Lower leg skin (tissue), 4 donors: ENCODE measurements at regions not wholly inside any gene's neighbourhood (a gene's known extent, or its start where the extent isn't known, plus 50 kb on each side); places are given as distances from the start of the nearest gene placed in this dataset.

Experiments
- DNase-seq, 2 donors: peaks; one replicate each; pipeline ENCODE4 v3.0.0-alpha.2; 2019; ENCODE audit warnings: low spot score in 2 of 2
- H3K4me3 ChIP-seq: fragments of 200-600 bp; sonication (generic); 2 replicates; pipeline ENCODE4 v1.5.1; 2017; ENCODE audit warnings: mild to moderate bottlenecking, low read depth; ENCODE audit not compliant: poor library complexity, severe bottlenecking
- CTCF ChIP-seq, 3 donors: fragments of 450-650 bp; IDR thresholded peaks; one replicate each; pipeline ENCODE4 v1.5.1; 2016; ENCODE audit warnings: antibody characterized with exemption in 3 of 3, mild to moderate bottlenecking in 3 of 3, moderate library complexity in 2 of 3
- POLR2A ChIP-seq, 2 donors: fragments of 450-650 bp; IDR thresholded peaks; one replicate each; pipeline ENCODE4 v1.6.1; 2016 to 2017; ENCODE audit warnings: antibody characterized with exemption in 2 of 2, mild to moderate bottlenecking in 1 of 2, moderate library complexity in 1 of 2
- WGBS, 2 donors: methylation state at CpG; one replicate each; pipeline ENCODE4 v1.1.5; 2018; 5-methylcytosine and 5-hydroxymethylcytosine counted together
- intact Hi-C: fragments of 100-400 bp; cut with DNase I; formaldehyde crosslinking; loops from one replicate; pipeline ENCODE4 v1.15.0; 2023; ENCODE audit warnings: low total_unique reads

GRCh38 chr11:70512716-70513115 is 114.4 kb downstream of the CTTN start:
- no peak for DNase-seq
- intact Hi-C loops, result no loop called here
- TF ChIP-seq POLR2A (IDR thresholded peaks at IDR 0.05) (no peak), CTCF (IDR thresholded peaks at IDR 0.05) (no peak)
- no peak overlapping the region for H3K4me3 ChIP-seq

GRCh38 chr11:70517203-70517602 is 118.9 kb downstream of the CTTN start:
- intact Hi-C loops, result no loop called here
- no peak overlapping the region for H3K4me3 ChIP-seq
- TF ChIP-seq POLR2A (IDR thresholded peaks at IDR 0.05) (no peak), CTCF (IDR thresholded peaks at IDR 0.05) (no peak)
- 86 to 87% methylated on average over 7 of the region's 7 CpGs for WGBS, 2 donors
- DNase-seq, result no peak

- no peak for DNase-seq
- WGBS, 2 donors, result 62 to 71% methylated on average over 22 of the region's 22 CpGs
- TF ChIP-seq POLR2A (IDR thresholded peaks at IDR 0.05) (no peak), CTCF (IDR thresholded peaks at IDR 0.05) (no peak)
- no peak overlapping the region for H3K4me3 ChIP-seq
- intact Hi-C loops, result no loop called here
Observed at GRCh38 chr11:70517988-70518907, 119.9 kb downstream of the CTTN start.

- 81% methylated on average over 8 of the region's 8 CpGs for WGBS, 2 donors
- intact Hi-C loops, result no loop called here
- DNase-seq, result no peak
- TF ChIP-seq POLR2A (IDR thresholded peaks at IDR 0.05) (no peak), CTCF (IDR thresholded peaks at IDR 0.05) (no peak)
- H3K4me3 ChIP-seq, result no peak overlapping the region
Observed at GRCh38 chr11:70519117-70519516, 120.8 kb downstream of the CTTN start.

GRCh38 chr11:70521475-70522308 is 123.4 kb downstream of the CTTN start:
- intact Hi-C loops, result no loop called here
- H3K4me3 ChIP-seq, result no peak overlapping the region
- no peak for TF ChIP-seq POLR2A (IDR thresholded peaks at IDR 0.05)
- TF ChIP-seq CTCF (IDR thresholded peaks at IDR 0.05), result no peak
- WGBS, 2 donors, result 76 to 79% methylated on average over 22 of the region's 22 CpGs
- no peak for DNase-seq
